HG02885 (cell line): ENCODE measurements at regions not wholly inside any gene's neighbourhood (a gene's known extent, or its start where the extent isn't known, plus 50 kb on each side); places are given as distances from the start of the nearest gene placed in this dataset.
"Not testable (repeated sequence)": the region's sequence is repeated elsewhere in the genome, so short reads cannot be mapped to it uniquely, and the experiment has no call there.

Experiments used
- ATAC-seq: cut with Tn5 transposase; IDR thresholded peaks from one replicate; pipeline ENCODE4 v1.9.1; 2021; ENCODE audit warnings: mild to moderate bottlenecking; ENCODE audit not compliant: unreplicated experiment, poor library complexity

DNA sequence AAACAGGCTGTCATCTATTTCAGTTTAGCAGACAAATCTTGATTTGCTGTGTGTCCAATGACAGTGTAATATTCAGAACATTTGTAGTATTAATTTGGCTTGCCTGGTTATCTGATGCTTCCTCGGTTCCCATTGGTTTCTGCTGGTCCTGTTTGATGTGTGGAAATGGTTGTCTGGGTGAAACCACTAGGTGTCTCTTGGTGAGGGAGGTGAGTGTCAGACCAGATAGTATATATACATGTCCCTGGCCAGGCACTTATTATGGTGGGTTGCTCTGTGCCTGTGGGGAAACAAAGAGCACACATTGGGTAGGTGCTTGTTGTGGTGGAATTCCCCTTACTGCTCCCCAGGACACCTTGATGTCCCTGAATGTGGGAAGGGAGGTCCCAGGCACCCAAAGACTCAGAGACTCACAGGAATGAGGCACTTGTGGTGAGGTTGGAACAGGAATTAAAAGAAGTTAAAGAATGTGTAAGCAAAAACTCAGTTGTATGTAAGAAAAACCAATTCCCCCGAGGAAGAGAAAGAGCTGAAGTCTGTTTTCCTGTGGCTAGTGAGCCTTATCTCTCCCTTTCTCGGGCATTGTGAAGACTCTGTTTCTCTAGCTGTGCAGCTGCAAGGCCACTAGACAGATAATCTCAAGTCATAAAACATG, 1519.1 kb downstream of the BRINP3 start:
- ATAC-seq, result no peak

DNA sequence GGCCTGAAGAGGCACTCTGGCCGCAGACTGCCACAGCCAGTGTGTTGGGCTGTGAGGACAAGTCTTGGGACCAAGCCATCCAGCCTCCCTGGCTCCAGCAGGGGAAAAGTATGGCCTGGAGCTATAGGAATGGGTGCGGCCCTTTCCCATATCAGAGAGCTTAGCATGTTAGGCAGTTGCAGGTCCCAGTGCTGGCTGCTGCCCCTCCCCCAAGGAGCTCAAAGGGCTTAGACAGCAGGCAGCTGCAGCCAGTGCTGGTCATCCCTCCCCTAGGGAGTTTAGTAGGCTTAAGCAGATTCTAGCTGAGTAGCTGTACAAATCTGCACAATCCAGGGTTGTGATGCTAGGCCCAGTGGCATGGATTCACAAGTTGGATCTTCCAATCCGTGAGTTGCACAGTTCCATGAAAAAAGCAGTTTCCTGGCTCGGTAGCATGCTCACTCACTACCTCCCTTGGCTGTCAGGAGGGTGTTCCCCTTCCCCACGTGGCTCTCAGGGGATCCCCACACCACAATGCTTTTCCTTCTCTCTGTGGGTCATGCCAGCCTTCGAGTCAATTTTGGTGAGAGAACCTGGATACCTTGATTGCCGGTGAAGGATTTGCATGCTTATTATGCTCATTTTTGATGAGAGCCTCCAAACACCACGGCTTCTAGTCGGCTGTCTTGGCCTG, 1490.8 kb downstream of the BRINP3 start:
- no peak for ATAC-seq

DNA sequence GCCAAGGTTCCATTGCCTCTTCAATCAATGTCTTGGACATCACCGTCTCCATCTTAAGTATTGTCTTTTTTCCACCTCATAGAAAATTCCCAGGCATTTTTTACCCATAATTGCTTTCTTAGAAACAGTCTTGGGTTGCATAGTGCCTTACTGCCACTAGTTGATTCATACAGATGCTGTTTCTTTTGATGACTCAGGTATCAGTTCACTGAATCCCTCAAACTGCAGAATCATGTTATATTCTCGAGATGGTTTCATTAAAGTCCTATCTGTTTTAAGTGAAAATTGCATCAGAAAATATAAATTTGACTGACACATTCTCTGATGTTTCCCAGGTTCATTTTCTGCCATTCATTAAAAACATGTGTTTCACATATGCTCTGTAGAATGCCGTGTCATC, 1489.1 kb downstream of the BRINP3 start:
- ATAC-seq, result no peak

DNA sequence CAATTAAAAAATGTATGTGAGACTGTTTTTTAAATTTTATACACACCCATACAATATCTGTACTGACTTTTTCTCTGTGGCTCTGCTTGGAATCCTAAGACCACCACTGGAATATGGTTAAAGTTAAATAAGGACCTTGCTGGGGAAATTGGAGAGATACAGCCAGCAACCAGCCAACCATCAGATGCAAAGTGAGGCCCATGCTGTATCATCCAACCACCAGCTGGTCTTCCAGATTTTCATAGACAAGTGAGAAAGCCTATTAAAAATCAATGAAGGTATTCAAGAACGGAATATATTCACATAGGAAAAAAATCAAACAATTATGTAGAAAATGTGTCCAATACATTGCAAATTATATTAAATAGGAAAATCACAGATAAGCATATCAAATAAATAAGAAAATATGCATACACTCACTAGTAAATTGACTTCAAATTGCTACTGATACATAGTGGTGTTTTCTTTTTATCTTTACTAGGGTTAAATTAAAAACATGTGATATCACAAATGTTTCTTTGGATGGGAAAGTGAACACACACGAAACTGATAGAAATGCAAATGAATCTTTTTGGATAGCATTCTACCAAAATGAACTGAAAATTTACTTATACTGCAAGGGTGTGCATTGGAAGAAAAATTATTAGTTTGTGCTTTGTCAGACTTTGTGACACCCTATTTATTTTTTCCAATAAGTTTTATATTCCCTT, 1486.3 kb downstream of the BRINP3 start:
- no peak for ATAC-seq

GRCh38 chr1:189007824-189008223, 1469.8 kb downstream of the BRINP3 start:
- no peak for ATAC-seq

- no peak for ATAC-seq
Measured at GRCh38 chr1:189021577-189021976, 1456.1 kb downstream of the BRINP3 start.

DNA sequence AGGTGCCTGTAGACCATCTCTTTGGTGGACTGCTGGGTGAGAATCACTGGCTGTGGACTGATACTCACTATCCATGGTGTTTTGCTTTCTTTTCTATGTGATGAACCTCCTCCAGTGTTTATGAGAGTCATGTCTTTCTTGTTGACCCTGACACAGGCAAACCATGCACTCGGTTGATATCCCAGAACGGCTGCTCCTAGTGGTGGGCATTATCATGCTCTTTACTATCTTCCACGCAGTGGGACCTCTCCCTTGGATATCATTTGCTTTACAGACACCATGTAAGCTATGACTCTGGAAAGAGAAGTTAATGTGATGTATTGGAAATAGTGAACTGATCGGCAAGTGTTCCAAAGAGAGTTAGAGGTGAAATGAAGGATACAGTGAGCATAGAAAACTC, 1455.6 kb downstream of the BRINP3 start:
- no peak for ATAC-seq

GRCh38 chr1:189027512-189027911, 1450.2 kb downstream of the BRINP3 start:
- no peak for ATAC-seq

GRCh38 chr1:189033169-189033568, 1444.5 kb downstream of the BRINP3 start:
- no peak for ATAC-seq

- no peak for ATAC-seq
Measured at GRCh38 chr1:189036628-189037027, 1441.0 kb downstream of the BRINP3 start.

DNA sequence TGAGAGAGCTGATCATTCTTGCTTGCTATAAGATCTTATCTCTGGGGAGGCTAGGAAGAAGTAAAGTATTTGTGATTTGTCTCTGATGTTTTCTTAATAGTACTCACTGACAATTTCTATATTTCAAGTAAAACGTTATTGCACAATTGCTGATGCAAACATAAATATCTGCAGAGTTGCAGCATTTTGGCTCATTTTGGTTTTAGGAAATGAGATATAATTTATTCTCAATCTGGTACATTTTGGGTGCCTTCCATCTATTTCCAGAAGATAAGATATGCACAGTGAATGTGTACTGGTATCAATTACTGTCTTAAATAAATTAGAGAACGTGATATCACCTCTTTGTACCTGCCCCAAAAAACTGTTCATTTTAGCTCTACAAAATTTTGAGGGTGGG, 1431.5 kb downstream of the BRINP3 start:
- no peak for ATAC-seq

DNA sequence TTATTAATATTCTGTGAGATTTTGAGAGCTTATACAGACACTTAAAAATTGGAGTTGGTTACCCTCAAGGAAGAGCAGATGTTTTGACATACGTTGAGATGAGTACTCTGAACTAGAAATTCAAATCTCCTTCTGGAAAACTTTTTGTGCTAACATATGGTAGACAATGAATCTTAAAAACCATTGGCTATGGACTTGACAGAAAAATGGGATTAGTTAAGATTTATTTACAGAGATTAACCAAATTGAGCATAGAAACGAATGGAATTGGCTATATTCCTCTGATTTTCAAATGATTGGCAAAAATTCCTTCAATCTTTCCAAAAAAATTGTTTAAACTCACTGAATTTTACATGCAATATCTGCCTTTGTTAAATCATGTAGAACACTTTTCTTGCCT, 1392.9 kb downstream of the BRINP3 start:
- no peak for ATAC-seq

- ATAC-seq, result no peak
Measured at GRCh38 chr1:189103956-189104355, 1373.7 kb downstream of the BRINP3 start.

DNA sequence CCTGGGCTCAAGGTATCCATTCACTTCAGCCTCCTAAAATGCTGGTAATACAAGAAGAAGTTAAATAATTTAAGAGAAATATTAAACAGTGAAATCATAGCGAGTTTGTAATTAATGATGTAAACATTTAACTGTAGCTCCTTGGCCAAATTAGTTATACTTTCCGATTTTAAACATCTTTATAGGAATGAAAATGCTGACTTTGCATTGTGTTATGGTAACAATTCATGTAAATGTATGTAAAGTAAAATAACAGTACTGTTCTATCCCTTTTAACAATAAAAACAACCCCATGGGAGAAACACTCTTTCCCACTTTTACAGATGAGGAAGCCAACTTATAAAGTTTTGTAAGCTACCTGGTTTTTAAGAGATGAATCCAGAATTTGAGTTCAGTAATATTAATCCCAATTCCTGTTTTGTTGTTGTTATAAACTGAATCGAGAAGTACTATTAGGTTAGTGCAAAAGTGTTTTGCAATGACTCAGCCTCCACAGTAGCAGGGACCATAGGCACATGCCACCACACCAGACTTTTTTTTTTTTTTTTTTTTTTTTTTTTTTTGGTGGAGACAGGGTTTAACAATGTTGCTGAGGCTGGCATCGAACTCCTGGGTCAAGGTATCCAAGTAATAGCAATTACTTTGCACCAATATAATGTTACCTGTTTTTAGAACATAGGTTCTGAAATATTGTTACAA, 1360.4 kb downstream of the BRINP3 start:
- ATAC-seq, result no peak

DNA sequence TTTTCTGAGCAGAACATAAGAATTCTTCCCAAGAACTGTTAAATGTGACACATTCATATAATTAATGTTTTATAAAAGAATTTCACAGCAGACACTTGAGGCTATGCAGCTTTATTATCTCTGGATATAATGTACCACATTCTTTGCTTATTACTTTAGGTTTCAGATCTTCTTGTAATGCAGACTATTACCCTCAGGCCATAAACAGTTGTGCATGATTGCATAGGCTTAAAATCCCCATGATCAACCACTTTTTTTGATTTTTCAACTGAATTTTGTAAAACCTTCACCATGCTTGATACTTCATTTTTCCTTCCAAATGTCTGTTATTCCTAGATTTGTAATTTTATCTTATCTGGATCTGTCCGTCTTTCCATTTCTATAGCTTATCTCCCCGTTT, 1355.7 kb downstream of the BRINP3 start:
- no peak for ATAC-seq

DNA sequence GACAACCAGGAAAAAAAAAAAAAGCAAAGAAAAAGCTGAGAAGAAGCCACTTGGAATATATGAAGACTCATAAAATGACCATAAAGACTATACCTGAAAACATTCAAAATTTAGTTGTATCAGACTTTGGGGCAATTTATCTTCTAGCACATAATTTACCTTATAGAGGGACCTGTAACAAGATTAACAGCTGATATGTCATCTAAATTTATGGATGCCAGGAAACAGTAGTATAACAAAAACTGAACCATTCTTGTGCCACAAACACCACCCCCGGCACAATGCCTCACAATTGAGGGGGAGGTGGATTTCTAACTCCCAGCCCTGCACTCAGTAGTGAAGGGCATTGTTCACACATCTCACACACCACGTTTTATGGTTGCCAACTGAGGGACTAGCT, 1352.0 kb downstream of the BRINP3 start:
- ATAC-seq, result no peak

GRCh38 chr1:189131576-189131975, 1346.1 kb downstream of the BRINP3 start:
- ATAC-seq, result no peak

DNA sequence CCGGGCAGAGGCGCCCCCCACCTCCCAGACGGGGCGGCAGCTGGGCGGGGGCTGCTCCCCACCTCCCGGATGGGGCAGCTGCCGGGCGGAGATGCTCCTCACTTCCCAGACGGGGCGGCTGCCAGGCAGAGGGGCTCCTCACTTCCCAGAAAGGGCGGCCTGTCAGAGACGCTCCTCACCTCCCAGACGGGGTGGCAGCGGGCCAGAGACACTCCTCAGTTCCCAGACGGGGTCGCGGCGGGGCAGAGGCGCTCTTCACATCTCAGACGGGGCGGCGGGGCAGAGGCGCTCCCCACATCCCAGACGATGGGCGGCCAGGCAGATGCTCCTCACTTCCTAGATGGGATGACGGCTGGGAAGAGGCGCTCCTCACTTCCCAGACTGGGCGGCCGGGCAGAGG, 1337.9 kb downstream of the BRINP3 start:
- not testable (repeated sequence) for ATAC-seq

- ATAC-seq, result no peak
Measured at GRCh38 chr1:189141056-189141455, 1336.6 kb downstream of the BRINP3 start.

DNA sequence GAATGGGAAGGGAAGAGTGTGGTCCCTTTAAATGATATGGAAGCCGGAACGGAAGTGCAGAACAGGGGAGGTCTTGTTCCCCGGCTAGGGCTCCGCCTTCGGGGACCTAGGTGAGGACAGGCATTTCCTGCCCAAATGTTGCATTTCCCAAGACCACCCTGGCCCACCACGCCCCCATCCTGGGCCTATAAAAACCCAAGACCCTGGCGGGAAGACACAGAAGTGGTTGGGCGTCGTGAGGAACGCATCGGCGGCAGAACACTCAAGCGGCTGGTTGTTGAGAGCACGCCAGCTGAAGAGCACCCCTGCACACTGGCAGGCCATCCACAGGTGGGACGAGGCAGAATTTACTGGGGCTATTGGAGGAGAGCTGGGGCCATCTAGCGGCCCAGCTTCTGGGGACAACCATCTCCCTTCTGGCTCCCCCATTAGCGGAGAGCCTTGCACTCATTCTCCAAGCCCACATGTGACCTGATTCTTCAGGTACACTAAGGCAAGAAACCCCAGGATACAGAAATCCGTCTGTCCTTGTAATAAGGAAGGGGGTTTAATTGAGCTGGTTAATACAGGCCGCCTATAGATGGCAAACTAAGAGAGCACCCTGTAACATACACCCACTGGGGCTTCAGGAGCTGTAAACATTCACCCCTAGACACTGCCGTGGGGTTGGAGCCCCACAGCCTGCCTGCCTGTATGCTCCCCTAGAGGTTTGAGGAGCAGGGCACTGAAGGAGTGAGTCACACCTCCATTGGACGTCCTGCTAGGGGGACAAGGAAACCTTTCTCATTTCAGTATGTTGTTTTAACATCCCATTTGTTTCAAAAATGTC, 1327.9 kb downstream of the BRINP3 start:
- ATAC-seq, result no peak
